Stomach (tissue), 4 donors: ENCODE measurements at regions not wholly inside any gene's neighbourhood (a gene's known extent, or its start where the extent isn't known, plus 50 kb on each side); places are given as distances from the start of the nearest gene placed in this dataset.

Source experiments
- CTCF ChIP-seq, 7 experiments: fragments of 450-650 bp in 4 of 7; fragments of 200-600 bp in 3 of 7; sonication (generic) in 3 of 7; IDR thresholded peaks; one replicate each; pipeline ENCODE4 v1.5.1; 2016 to 2019; ENCODE audit warnings: antibody characterized with exemption in 7 of 7, control low read depth in 2 of 7, mild to moderate bottlenecking in 1 of 7
- EP300 ChIP-seq: sonication (generic); formaldehyde crosslinking; IDR thresholded peaks from one replicate; pipeline ENCODE4 v1.6.1; 2017; ENCODE audit warnings: antibody characterized with exemption
- POLR2A ChIP-seq, 4 donors: fragments of 450-650 bp; IDR thresholded peaks; one replicate each; pipeline ENCODE4 v1.6.1; 2016; ENCODE audit warnings: antibody characterized with exemption in 4 of 4, control low read depth in 2 of 4, mild to moderate bottlenecking in 1 of 4, moderate library complexity in 1 of 4
- POLR2AphosphoS5 ChIP-seq, 3 donors: sonication (generic); formaldehyde crosslinking; IDR thresholded peaks; one replicate each; pipeline ENCODE4 v1.6.1; 2016; ENCODE audit warnings: antibody characterized with exemption in 3 of 3

GRCh38 chr6:10316373-10316721 is 98.5 kb downstream of the TFAP2A start:
- TF ChIP-seq CTCF (IDR thresholded peaks at IDR 0.05) (no peak), POLR2A (IDR thresholded peaks at IDR 0.05) (no peak), POLR2AphosphoS5 (IDR thresholded peaks at IDR 0.05) (peak in 2 of 3 donors; percentile 43 to 65), EP300 (no peak)
